ENCODE measurements at regions not wholly inside any gene's neighbourhood (a gene's known extent, or its start where the extent isn't known, plus 50 kb on each side); places are given as distances from the start of the nearest gene placed in this dataset.

GRCh38 chr19:13561461-13561860, 55.2 kb upstream of the CACNA1A start:
- TF ChIP-seq CTCF (IDR thresholded peaks at IDR 0.05): no peak
- no peak for TF ChIP-seq POLR2A (IDR thresholded peaks at IDR 0.05)
- TF ChIP-seq EP300 (IDR thresholded peaks at IDR 0.05): no peak
